Hematopoietic multipotent progenitor cell treated with erythropoietin and hydrocortisone succinate and interleukin-3 and kit ligand, for 4 days (in vitro differentiated cells): ENCODE measurements at regions not wholly inside any gene's neighbourhood (a gene's known extent, or its start where the extent isn't known, plus 50 kb on each side); places are given as distances from the start of the nearest gene placed in this dataset.

Source experiments
- DNase-seq: peaks from one replicate; pipeline ENCODE4 v3.0.0-alpha.2; 2015

GRCh38 chr11:103624708-103625623, 411.5 kb upstream of the DDI1 start:
- no peak for DNase-seq

DNA sequence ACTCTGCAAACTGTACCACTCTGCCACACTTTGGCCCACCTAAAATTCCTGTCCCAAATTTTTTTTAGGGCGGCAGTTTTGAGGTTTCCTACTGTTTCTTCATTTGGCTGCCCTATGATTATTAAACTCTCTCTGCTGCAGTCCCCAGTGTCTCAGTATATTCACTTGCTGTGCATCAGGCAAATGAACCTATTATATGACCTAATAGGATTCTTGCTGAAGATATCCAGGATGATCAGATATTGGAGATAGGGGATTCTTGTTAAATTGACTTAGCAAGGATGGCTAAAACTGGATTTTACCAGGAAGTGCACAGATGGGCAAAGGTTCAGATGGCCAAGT, 410.8 kb upstream of the DDI1 start:
- DNase-seq: no peak

DNA sequence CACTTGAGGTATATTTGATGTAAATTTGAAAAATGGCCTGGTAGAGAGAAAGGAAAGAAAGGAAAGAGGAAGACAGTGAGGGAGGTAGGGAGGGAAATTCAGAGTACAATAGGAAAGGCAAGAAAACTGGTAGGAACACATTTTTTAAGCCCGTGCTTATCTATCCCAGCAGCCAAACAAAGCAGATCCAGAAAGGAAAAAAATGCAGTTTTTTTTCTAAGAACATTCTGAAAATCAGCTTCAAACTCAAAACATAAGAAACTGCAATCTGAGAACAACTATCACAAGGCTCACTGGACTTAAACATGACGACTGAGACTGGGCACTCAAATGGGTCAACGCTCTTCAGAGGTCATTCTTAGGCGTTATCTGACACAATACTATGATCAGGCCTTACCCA, 408.3 kb upstream of the DDI1 start:
- no peak for DNase-seq

DNA sequence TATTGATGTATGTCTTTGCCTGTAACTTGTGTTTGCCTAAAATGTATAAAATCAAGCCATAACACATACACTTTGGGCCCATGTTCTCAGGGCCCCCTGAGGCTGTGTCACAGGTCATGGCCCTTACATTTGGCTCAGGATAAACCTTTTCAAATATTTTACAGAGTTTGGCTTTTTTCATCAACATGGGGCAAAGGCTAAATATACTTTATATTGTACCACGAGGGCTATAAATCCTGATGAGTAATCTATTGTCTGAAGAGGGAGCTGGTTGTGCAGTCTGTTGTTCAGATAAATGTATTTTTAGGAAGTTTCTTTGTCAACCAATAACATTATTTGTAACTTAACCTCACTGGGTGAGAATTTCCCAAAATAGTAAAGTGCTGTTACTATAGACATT, 404.6 kb upstream of the DDI1 start:
- DNase-seq: no peak

DNA sequence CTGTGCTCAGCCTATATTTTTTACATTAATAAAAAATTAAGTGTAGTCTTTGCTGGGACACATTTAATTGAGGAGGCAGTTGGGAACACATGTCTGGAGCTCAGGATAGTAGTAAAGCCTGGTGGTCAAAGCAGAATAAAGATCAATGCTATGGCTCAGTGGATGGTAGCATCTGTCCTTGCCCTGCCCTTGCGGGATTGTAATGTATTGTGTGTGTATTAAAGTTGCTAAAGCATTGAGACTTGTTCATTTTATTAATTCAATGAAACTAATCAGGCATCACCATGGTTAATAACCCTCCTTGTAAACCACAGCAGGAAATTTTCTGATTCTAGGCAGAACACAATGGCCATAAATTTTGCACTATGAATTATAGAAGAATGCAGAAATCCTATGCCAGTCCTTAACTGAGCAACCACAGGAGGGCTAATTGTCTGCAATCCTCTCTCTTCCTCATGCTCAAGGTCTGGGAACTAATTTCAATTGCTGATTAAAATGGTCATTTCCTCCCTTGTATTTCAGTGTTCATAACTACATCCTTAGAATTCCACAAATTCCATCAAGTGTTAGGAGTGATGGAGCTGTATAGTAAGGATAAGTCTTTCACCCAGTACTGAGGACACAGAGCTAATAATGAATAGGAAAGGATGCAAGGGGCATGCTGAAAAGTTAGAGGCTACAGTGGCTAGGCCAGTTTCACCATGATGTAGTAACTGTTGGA, 403.2 kb upstream of the DDI1 start:
- no peak for DNase-seq

DNA sequence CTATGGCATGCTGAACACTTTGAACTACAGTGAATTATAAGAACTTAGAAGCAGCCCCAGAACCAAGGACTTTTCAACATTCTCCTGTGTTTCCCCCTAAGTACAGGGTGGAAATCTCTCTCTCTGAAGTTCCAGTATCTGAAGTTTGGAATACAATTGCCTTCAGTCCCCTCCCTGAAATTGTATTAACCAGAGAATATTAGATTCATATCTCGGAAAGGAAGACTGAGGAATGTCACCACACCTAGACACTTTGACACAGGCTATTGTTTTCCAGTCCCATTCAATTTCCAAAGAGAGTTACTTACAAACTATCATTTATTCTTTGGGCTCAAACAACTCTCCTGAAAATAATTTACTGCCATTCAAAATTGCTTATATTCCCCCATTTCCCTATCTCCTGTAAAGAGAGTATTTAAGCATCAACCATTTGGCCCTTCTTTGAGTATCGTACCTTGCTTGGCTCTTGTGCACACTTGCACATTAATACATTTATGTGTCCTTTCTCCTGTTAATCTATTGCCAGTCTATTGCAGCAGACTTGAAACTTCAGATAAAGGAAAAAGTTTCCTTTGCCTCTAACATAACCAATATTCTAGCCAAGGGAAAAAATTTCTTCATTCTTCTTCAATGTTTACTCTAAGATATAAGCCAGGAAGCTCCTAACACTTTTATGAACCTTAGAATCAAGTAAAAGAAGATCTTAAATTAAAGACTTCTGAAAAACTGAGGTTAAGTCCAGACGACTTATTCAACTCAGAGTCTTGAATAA, 402.4 kb upstream of the DDI1 start:
- DNase-seq: no peak

- DNase-seq: no peak
These were observed 400.2 kb upstream of the DDI1 start for GRCh38 chr11:103636232-103636631.

DNA sequence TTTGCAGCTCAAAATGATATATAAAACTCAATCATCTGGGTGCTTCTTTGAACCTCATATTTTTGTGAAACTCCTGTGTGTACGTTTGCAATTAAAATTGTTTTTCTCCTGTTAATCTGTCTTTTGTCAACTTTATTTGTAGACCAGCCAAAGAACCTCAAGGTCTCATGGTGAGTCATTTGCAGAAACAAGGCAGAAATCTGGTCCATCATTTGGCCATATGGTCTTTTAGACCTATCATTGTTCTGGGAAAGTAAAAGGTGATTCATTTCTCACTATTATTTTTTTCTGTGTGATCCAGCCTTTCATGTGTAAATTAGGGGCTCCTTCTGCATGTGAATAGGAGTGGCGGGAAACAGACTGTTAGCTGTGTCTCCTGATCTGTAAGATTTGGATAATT, 399.1 kb upstream of the DDI1 start:
- DNase-seq: no peak

- no peak for DNase-seq
These were observed 398.6 kb upstream of the DDI1 start for GRCh38 chr11:103637831-103638230.

DNA sequence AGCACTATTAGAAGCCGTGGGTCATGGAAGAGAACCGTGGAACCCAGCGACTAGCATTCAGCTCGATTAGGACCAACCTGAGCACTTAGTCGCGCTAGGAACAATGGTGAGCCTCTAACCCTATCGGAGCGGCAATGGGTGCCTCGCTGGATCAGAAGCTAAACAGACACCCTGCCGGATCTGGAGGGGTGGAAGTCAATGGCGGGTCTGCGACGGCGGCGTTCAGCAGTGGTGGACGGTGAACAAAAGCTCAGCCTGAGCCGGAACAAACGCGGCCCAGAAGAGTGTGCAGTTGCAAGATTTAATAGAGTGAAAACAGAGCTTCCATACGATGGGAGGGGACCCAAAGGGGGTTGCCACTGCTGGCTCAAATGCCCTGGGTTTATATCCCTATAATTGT, 391.8 kb upstream of the DDI1 start:
- DNase-seq: no peak

DNA sequence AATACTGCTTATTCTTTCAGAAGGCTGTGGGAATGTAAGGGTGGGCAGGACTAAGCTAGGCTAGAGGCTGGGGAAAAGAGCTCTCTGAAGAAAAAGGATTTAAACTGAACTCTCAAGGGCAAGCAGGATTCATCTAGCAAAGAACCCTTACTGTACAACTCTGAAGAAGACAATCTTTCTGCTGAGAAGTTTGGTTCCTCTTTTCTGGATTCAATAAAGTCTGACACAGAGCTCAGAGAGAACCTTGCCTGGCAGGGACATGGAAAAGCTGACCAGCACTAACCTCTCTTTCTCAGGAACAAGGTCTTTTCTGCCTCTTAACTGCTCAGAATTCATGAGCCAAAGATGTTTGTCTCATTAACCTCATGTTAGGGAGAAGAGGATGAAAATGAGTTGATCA, 388.4 kb upstream of the DDI1 start:
- peak; percentile 40 for DNase-seq

DNA sequence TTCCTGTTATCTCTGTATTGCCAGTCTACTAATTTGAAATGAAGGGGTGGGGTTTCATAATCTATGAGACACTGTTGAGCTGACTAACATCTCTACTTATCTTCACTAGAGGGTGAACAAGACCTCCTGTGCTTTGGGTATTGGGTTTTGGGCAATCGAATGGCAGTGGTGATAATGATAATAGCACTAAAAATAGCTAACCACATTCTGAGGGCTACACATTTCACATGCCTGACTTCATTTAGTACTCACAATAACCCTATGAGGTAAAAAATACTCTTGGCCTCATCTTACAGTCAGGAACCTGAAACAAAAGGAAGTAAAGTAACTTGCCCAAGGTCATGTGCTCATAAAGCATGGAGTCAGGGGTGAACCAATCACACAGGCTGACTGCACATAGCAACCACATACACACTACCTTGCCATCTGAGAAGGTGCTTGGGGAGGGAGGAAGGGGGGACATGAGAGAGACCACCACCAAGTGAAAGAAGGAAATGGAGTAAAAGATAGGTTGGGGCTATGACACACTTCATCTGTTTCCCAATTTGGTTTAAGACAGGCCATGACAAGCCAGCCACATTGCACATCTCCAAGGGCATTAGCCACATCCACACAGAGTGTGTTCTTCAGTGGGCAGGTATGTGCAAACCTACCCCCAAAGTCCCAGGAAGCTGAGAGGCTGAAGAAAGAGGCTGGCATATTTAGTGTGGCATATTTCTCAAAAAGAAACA, 387.6 kb upstream of the DDI1 start:
- DNase-seq: peak; percentile 81

DNA sequence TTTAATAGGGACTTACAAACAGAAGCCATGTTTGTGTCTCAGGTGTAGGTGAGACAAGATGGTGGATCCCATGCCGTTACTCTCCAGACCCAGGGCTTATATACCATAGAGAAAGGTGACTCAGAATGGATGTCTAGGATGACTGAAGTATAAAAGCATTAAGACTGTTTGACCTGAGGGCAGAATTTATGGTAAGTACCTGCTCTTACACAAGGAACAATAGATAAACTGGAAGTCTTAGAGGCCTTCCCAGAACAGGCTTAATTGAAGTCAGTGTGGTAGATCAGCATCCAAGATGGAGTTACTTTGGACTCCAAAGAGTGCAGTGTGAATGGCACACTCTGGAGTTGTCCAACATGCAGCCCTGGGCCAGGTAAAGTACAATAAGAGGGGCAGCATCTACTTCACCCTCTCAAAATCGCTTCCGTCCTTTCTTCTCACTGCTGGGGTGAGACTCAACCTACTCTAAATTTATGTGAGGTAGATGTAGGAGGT, 387.0 kb upstream of the DDI1 start:
- DNase-seq: no peak

DNA sequence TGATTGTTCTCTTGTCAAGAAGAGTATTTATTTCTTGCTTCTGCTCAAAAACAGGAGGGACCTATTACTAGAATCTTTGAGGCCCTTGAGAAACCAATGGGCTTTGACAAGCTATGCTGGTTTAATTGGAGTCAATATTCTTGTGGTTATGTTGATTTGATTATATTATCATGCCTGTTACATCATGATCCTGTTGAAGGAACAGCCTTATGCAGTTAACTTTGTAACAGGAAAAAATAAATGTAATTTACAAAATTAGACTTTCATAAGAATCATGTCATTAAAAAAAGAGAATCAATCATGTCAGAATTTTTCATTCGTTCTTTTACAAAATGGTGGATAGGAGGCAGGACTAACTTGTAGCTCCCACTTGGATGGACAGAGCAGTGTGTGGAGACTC, 386.1 kb upstream of the DDI1 start:
- no peak for DNase-seq

DNA sequence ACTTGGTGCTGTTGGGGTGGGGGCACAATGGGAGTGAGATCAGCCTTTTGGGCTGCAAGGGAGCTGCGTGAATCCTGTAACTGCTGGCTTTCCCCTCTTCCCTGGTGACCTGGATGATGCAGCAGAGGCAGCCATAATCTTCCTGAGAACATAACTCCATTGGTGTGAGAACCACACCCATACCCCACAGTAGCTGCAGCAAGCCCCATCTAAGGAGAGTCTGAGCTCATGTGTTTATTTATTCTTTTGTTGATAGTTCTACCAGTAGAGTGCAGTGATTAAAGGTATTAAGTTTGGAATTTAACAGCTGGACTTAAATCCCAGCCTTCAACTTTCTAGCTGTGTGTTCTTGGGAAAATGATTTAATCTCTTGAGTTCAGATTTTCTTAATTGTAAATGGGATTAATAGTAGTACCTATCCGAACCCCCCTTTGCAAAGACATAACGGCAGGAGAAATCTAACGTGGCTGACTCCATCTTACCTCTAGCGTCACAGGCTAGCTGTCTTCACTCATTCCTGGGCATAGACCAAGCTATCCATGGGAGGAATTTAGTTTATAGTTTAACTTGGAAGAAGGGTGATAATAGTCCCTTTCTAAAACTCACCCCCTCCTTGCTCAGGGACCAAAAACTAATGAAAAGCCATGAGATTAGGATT, 385.0 kb upstream of the DDI1 start:
- no peak for DNase-seq

- peak; percentile 30 for DNase-seq
These were observed 384.4 kb upstream of the DDI1 start for GRCh38 chr11:103652013-103652412.

GRCh38 chr11:103656382-103656781, 380.1 kb upstream of the DDI1 start:
- no peak for DNase-seq

DNA sequence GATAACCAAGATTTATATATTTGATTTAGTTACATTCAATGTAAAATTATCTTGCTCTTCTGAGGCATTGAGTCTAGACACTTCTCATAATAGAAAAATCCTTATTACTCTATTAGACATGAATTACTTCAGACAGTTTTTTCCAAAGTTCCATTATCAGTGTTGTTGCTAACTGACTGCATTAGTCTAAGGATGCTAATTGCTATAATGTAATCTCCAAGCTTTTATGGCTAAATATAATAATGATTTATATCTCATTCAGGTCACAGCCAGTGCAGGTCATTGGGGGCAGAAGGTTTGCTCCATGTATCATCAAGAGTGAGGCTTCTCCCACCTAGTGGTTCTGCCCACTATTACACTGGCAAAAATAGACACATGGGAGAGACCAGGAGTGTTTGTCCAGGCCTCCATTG, 377.2 kb upstream of the DDI1 start:
- peak; percentile 10 for DNase-seq

DNA sequence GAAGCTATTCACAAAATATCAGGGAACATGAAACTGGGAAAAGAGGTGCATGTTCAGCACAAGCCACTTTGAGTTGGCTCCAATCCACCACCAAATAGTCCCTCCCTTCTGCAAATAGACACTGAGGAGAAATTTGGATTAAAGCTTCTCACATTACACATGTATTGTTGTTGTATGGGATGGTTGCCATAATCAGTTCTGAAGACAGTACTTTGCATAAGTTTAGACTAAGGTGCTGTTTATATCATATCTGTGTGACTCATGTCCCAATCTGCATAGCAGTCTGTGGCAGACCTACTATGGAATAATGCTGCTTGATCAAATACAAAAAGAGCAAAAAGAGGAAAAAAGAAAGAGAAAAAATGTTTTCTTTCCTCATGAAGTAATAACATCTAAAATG, 376.7 kb upstream of the DDI1 start:
- DNase-seq: no peak

- DNase-seq: no peak
These were observed 375.3 kb upstream of the DDI1 start for GRCh38 chr11:103661185-103661584.

DNA sequence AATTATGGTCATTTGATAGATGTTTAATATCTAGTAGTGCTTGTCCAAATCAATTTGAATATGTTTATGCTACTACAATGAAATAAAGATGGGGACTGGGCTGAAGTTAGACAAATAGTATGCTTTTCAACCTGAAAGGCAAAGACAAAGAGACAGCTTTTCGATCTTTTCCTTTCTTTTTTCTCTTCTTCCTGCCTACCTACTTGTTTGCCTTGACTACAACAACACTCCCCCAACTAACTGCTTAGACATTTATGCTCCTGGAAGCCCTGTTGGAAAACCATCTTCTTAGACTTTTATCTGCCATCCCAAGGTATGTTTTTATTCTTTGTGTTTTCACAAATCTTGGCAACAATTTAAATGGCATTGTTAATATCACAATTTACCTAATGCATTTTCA, 374.4 kb upstream of the DDI1 start:
- DNase-seq: no peak

DNA sequence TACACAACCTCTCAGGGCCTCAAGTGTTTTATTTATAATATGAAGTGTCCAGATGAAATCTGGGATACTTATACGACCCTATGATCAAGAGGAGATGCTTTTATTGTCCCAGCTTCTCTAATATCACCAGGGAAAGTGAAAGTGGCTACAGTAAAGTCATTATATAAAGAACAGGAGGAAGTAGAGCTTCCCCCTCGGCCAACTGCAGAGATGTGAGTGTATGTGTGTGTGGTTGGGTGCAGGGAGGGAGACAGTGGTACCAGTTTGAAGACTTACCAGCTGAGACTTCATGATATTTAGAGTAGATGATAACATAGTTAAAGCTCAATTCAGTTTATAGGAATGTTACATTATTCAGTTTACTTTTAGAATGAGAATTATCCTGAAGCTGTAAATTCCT, 373.6 kb upstream of the DDI1 start:
- DNase-seq: peak; percentile 64
